ENCODE measurements at regions not wholly inside any gene's neighbourhood (a gene's known extent, or its start where the extent isn't known, plus 50 kb on each side); places are given as distances from the start of the nearest gene placed in this dataset.

GRCh38 chr3:162897291-162897690 lies 1400.7 kb downstream of the OTOL1 start:
- H3K4me1 ChIP-seq (ENCODE audit: insufficient read depth, low read length, poor library complexity, severe bottlenecking): no peaks in the 10 kb centered on the region
- H2AFZ ChIP-seq (ENCODE audit: low read length): no peak overlapping the region
- H3K9ac ChIP-seq (ENCODE audit: low read depth, low read length, poor library complexity, severe bottlenecking): no peak overlapping the region
- no peaks in the 10 kb centered on the region for H3K9me3 ChIP-seq (ENCODE audit: insufficient read depth, low read depth, low read length)
- no peaks in the 10 kb centered on the region for H3K27me3 ChIP-seq (ENCODE audit: insufficient read depth, low read length, poor library complexity, severe bottlenecking)
- H3K79me2 ChIP-seq (ENCODE audit: insufficient read depth, low read length): no peaks in the 10 kb centered on the region
- no peak for TF ChIP-seq EZH2phosphoT487 (IDR thresholded peaks at IDR 0.05; ENCODE audit: borderline replicate concordance)
- no peak for TF ChIP-seq CTCF (conservative IDR thresholded peaks at IDR 0.05; ENCODE audit: low read length)
- H3K4me3 ChIP-seq (ENCODE audit: low read length, poor library complexity, severe bottlenecking): no peak overlapping the region
- no peaks in the 10 kb centered on the region for H3F3A ChIP-seq (ENCODE audit: low read depth)
- H3K4me2 ChIP-seq (ENCODE audit: low read depth, low read length, poor library complexity, severe bottlenecking): no peak overlapping the region
- no peaks in the 10 kb centered on the region for H4K20me1 ChIP-seq (ENCODE audit: insufficient read depth, low read length, poor library complexity, severe bottlenecking)
- no peaks in the 10 kb centered on the region for H3K36me3 ChIP-seq (ENCODE audit: insufficient read depth, low read length)
- H3K9me2 ChIP-seq (replicated peaks; ENCODE audit: low read depth, low read length): no peaks in the 10 kb centered on the region

- Histone ChIP-seq H3K27me3 (ENCODE audit: insufficient read depth, low read length, poor library complexity, severe bottlenecking) (no peaks in the 10 kb centered on the region), H3K4me3 (ENCODE audit: low read length, poor library complexity, severe bottlenecking) (no peak overlapping the region), H3K36me3 (ENCODE audit: insufficient read depth, low read length) (no peaks in the 10 kb centered on the region), H2AFZ (ENCODE audit: low read length) (no peak overlapping the region), H3K4me2 (ENCODE audit: low read depth, low read length, poor library complexity, severe bottlenecking) (no peak overlapping the region), H3K79me2 (ENCODE audit: insufficient read depth, low read length) (no peaks in the 10 kb centered on the region), H3F3A (ENCODE audit: low read depth) (no peaks in the 10 kb centered on the region), H3K4me1 (ENCODE audit: insufficient read depth, low read length, poor library complexity, severe bottlenecking) (no peaks in the 10 kb centered on the region), H3K9ac (ENCODE audit: low read depth, low read length, poor library complexity, severe bottlenecking) (no peak overlapping the region), H3K9me3 (ENCODE audit: insufficient read depth, low read depth, low read length) (no peaks in the 10 kb centered on the region), H4K20me1 (ENCODE audit: insufficient read depth, low read length, poor library complexity, severe bottlenecking) (no peaks in the 10 kb centered on the region), H3K9me2 (replicated peaks; ENCODE audit: low read depth, low read length) (no peaks in the 10 kb centered on the region)
- no peak for TF ChIP-seq EZH2phosphoT487 (IDR thresholded peaks at IDR 0.05; ENCODE audit: borderline replicate concordance)
- TF ChIP-seq CTCF (conservative IDR thresholded peaks at IDR 0.05; ENCODE audit: low read length): no peak
Observed at GRCh38 chr3:162932503-162932902, 1435.9 kb downstream of the OTOL1 start.

DNA sequence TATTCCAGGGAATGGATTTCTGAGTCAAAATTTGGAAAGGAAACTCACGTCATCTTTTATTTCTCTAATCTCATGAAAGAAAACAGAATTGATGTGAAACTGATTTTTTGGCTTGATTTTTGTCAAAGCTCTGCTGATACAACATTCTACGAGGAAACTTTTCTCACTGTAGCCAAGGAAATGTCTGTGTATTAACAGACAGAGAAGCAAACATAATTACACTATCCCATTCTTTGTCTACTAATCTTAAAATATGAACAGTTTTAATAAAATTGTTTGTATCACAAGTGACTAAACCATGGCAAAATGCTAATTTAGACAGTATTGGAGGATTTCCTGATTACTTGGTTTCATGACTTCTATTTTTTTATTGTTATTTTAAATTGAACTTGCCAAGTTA lies 1437.0 kb downstream of the OTOL1 start:
- Histone ChIP-seq H3K79me2 (ENCODE audit: insufficient read depth, low read length) (no peaks in the 10 kb centered on the region), H3K9me3 (ENCODE audit: insufficient read depth, low read depth, low read length) (no peaks in the 10 kb centered on the region), H2AFZ (ENCODE audit: low read length) (no peak overlapping the region), H3K4me2 (ENCODE audit: low read depth, low read length, poor library complexity, severe bottlenecking) (no peak overlapping the region), H3K4me1 (ENCODE audit: insufficient read depth, low read length, poor library complexity, severe bottlenecking) (no peaks in the 10 kb centered on the region), H3K27me3 (ENCODE audit: insufficient read depth, low read length, poor library complexity, severe bottlenecking) (no peaks in the 10 kb centered on the region), H3F3A (ENCODE audit: low read depth) (no peaks in the 10 kb centered on the region), H3K36me3 (ENCODE audit: insufficient read depth, low read length) (no peaks in the 10 kb centered on the region), H3K4me3 (ENCODE audit: low read length, poor library complexity, severe bottlenecking) (no peak overlapping the region), H4K20me1 (ENCODE audit: insufficient read depth, low read length, poor library complexity, severe bottlenecking) (no peaks in the 10 kb centered on the region), H3K9me2 (replicated peaks; ENCODE audit: low read depth, low read length) (no peaks in the 10 kb centered on the region), H3K9ac (ENCODE audit: low read depth, low read length, poor library complexity, severe bottlenecking) (no peak overlapping the region)
- TF ChIP-seq EZH2phosphoT487 (IDR thresholded peaks at IDR 0.05; ENCODE audit: borderline replicate concordance) (no peak), CTCF (conservative IDR thresholded peaks at IDR 0.05; ENCODE audit: low read length) (no peak)

Data from Loucy (cell line).